Peyer's patch (tissue), 4 donors: ENCODE measurements at regions not wholly inside any gene's neighbourhood (a gene's known extent, or its start where the extent isn't known, plus 50 kb on each side); places are given as distances from the start of the nearest gene placed in this dataset.

Experiments
- POLR2A ChIP-seq, 2 donors: fragments of 450-650 bp; IDR thresholded peaks; one replicate each; pipeline ENCODE4 v1.5.1; 2017; ENCODE audit warnings: antibody characterized with exemption in 2 of 2, mild to moderate bottlenecking in 2 of 2, moderate library complexity in 2 of 2
- TF ChIP-seq, protein P1 (sequence below), 6 experiments: fragments of 450-650 bp in 4 of 6; fragments of 200-600 bp in 2 of 6; sonication (generic) in 1 of 6; IDR thresholded peaks; one replicate each; pipeline ENCODE4 v1.5.1; 2017 to 2019; ENCODE audit warnings: antibody characterized with exemption in 6 of 6, mild to moderate bottlenecking in 3 of 6, moderate library complexity in 1 of 6

DNA sequence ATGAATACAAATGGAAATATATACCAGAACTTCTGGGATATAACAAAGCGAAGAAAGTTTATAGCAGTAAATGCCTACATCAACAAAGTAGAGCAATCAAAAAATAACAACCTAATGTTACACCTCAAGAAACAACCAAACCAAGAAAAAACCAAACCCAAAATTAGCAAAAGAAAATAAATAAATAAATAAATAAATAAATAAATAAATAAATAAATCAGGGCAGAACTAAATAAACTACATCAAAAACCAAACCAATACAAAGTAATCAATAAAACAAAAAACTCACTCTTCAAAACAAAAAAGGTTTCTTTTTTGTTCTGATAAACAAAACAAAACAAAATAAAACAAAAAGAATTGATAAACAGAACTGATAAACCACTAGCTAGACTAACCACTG, 88.4 kb upstream of the SPIN4 start:
- TF ChIP-seq, protein P1, sequence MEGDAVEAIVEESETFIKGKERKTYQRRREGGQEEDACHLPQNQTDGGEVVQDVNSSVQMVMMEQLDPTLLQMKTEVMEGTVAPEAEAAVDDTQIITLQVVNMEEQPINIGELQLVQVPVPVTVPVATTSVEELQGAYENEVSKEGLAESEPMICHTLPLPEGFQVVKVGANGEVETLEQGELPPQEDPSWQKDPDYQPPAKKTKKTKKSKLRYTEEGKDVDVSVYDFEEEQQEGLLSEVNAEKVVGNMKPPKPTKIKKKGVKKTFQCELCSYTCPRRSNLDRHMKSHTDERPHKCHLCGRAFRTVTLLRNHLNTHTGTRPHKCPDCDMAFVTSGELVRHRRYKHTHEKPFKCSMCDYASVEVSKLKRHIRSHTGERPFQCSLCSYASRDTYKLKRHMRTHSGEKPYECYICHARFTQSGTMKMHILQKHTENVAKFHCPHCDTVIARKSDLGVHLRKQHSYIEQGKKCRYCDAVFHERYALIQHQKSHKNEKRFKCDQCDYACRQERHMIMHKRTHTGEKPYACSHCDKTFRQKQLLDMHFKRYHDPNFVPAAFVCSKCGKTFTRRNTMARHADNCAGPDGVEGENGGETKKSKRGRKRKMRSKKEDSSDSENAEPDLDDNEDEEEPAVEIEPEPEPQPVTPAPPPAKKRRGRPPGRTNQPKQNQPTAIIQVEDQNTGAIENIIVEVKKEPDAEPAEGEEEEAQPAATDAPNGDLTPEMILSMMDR (IDR thresholded peaks at IDR 0.05) = no peak
- no peak for TF ChIP-seq POLR2A (IDR thresholded peaks at IDR 0.05)
